WERI-Rb-1 (cell line): ENCODE measurements at regions not wholly inside any gene's neighbourhood (a gene's known extent, or its start where the extent isn't known, plus 50 kb on each side); places are given as distances from the start of the nearest gene placed in this dataset.
"Not testable (repeated sequence)": the region's sequence is repeated elsewhere in the genome, so short reads cannot be mapped to it uniquely, and the experiment has no call there.

Source experiments
- DNase-seq: peaks from one replicate; pipeline ENCODE4 v3.0.0-alpha.2; 2020
- H3K27ac ChIP-seq: fragments of 250-450 bp; sonication (Bioruptor Pico); 2 replicates; pipeline ENCODE4 v1.5.1; 2020; ENCODE audit warnings: mild to moderate bottlenecking, moderate library complexity
- H3K27me3 ChIP-seq: fragments of 250-450 bp; sonication (Bioruptor Pico); 2 replicates; pipeline ENCODE4 v1.5.1; 2021; ENCODE audit warnings: mild to moderate bottlenecking, low read depth, moderate library complexity; ENCODE audit not compliant: insufficient read depth, severe bottlenecking
- H3K36me3 ChIP-seq: fragments of 250-450 bp; sonication (Bioruptor Pico); 2 replicates; pipeline ENCODE4 v1.5.1; 2020; ENCODE audit warnings: mild to moderate bottlenecking, moderate library complexity
- H3K4me3 ChIP-seq: 2 replicates; pipeline ENCODE4 v1.5.1; 2011; ENCODE audit warnings: low read depth, mild to moderate bottlenecking, control low read depth, low read length
- H3K9me3 ChIP-seq: fragments of 250-450 bp; sonication (Bioruptor Pico); 2 replicates; pipeline ENCODE4 v1.5.1; 2021; ENCODE audit warnings: mild to moderate bottlenecking, moderate library complexity; ENCODE audit not compliant: severe bottlenecking
- TF ChIP-seq, protein P1 (sequence below): IDR thresholded peaks from 2 replicates; pipeline ENCODE4 v1.5.1; 2011; ENCODE audit warnings: low read depth, mild to moderate bottlenecking, control low read depth, inconsistent platforms, low read length

GRCh38 chr2:155980941-155981560 is 351.5 kb downstream of the NR4A2 start:
- H3K27ac ChIP-seq: no peak overlapping the region
- H3K9me3 ChIP-seq: no peaks in the 10 kb centered on the region
- DNase-seq: no peak
- H3K27me3 ChIP-seq: no peaks in the 10 kb centered on the region
- no peaks in the 10 kb centered on the region for H3K36me3 ChIP-seq
- H3K4me3 ChIP-seq: no peak overlapping the region
- TF ChIP-seq, protein P1, sequence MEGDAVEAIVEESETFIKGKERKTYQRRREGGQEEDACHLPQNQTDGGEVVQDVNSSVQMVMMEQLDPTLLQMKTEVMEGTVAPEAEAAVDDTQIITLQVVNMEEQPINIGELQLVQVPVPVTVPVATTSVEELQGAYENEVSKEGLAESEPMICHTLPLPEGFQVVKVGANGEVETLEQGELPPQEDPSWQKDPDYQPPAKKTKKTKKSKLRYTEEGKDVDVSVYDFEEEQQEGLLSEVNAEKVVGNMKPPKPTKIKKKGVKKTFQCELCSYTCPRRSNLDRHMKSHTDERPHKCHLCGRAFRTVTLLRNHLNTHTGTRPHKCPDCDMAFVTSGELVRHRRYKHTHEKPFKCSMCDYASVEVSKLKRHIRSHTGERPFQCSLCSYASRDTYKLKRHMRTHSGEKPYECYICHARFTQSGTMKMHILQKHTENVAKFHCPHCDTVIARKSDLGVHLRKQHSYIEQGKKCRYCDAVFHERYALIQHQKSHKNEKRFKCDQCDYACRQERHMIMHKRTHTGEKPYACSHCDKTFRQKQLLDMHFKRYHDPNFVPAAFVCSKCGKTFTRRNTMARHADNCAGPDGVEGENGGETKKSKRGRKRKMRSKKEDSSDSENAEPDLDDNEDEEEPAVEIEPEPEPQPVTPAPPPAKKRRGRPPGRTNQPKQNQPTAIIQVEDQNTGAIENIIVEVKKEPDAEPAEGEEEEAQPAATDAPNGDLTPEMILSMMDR: no peak

GRCh38 chr2:155975734-155976133 is 356.8 kb downstream of the NR4A2 start:
- no peak overlapping the region for H3K27ac ChIP-seq

DNA sequence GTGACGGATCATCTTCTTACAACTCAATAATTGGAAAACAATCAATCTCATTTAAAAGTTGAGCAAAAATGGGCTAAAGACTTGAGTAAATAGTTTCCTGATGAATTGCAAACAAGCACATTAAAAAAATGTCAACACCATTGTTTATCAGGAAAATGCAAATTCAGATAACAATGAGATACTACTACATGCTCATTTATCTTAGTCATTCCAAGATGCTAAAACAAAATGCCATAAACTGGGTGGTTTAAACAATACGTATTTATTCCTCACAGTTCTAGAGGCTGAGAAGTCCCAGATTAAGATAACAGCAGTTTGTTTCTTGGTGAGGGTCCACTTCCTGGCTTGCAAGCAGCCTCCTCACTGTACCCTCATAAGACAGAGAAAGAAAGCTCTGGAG is 359.6 kb downstream of the NR4A2 start:
- TF ChIP-seq, protein P1: no peak
- Histone ChIP-seq H3K27ac (no peak overlapping the region), H3K27me3 (no peaks in the 10 kb centered on the region), H3K9me3 (no peaks in the 10 kb centered on the region), H3K36me3 (no peaks in the 10 kb centered on the region), H3K4me3 (no peak overlapping the region)
- DNase-seq: no peak

More at GRCh38 chr2:155975734-155976133, 356.8 kb downstream of the NR4A2 start:
- Histone ChIP-seq H3K27me3 (no peaks in the 10 kb centered on the region), H3K36me3 (no peaks in the 10 kb centered on the region), H3K4me3 (no peak overlapping the region), H3K9me3 (no peaks in the 10 kb centered on the region)
- DNase-seq: no peak
- TF ChIP-seq, protein P1: no peak

- H3K36me3 ChIP-seq, H3K27me3 ChIP-seq, H3K9me3 ChIP-seq, DNase-seq, H3K27ac ChIP-seq, H3K4me3 ChIP-seq: not testable (repeated sequence)
Measured at GRCh38 chr2:155966064-155966471, 366.5 kb downstream of the NR4A2 start.

DNA sequence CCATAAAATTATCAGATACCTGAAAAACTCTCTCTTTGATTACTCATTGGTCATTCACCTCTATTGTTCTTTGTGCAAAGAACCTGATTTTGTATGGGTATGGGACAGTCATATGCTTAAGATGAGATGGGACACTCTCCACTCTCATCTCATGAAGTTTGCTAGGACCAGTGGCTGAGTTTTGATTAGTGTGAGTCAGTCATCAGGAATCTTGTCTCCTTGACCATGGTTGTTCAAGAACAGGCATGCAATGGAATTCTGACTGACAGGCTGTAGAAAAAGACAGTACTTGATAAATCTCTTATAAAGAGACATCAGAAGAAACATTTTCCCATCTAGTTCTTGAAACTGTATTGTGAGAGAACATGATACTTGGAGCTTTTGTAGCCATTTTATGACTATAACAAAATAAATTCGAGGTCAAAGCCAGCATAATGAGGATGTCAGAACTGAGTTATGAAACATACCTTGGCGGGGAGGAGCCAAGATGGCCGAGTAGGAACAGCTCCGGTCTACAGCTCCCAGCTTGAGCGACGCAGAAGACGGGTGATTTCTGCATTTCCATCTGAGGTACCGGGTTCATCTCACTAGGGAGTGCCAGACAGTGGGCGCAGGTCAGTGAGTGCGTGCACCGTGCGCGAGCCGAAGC is 367.0 kb downstream of the NR4A2 start:
- no peak for DNase-seq
- no peak overlapping the region for H3K4me3 ChIP-seq

GRCh38 chr2:155961641-155962040 is 370.9 kb downstream of the NR4A2 start:
- Histone ChIP-seq H3K36me3 (no peaks in the 10 kb centered on the region), H3K4me3 (no peak overlapping the region), H3K27me3 (no peaks in the 10 kb centered on the region), H3K27ac (no peak overlapping the region), H3K9me3 (no peaks in the 10 kb centered on the region)
- TF ChIP-seq, protein P1: no peak
- DNase-seq: no peak

More for the DNA sequence above, 367.0 kb downstream of the NR4A2 start:
- H3K36me3 ChIP-seq: no peaks in the 10 kb centered on the region
- no peak overlapping the region for H3K27ac ChIP-seq
- no peaks in the 10 kb centered on the region for H3K9me3 ChIP-seq
- H3K27me3 ChIP-seq: no peaks in the 10 kb centered on the region
- TF ChIP-seq, protein P1: no peak
